ENCODE measurements at regions not wholly inside any gene's neighbourhood (a gene's known extent, or its start where the extent isn't known, plus 50 kb on each side); places are given as distances from the start of the nearest gene placed in this dataset.

- WGBS, 2 donors (ENCODE audit: low coverage in 1 of 2), result 78 to 90% methylated on average over 2 to 4 of the region's 4 CpGs
- Histone ChIP-seq H3K27me3 (no peaks in the 10 kb centered on the region), H3K4me1 (peaks cover 0 to 4% (median 0%) of the 10 kb centered on the region in 4 donors), H3K9me3 (no peaks in the 10 kb centered on the region), H3K36me3 (no peaks in the 10 kb centered on the region), H3K4me3 (no peak overlapping the region), H3K27ac (no peak overlapping the region)
- intact Hi-C loops (cut with DNase I; ENCODE audit: low total_unique reads) (no loop called here), in situ Hi-C loops (cut with MboI; ENCODE audit: low pct_ligation_motif_present in 1 of 4, low pct_unique_long_range_greater_than_20kb in 1 of 4, low sequenced_read_pairs in 3 of 4) (no loop called here)
- no peak for TF ChIP-seq CTCF (IDR thresholded peaks at IDR 0.05)
- no peak for TF ChIP-seq POLR2A (IDR thresholded peaks at IDR 0.05)
- no peak for TF ChIP-seq EP300 (IDR thresholded peaks at IDR 0.05; ENCODE audit: low read depth)
- TF ChIP-seq POLR2AphosphoS5 (IDR thresholded peaks at IDR 0.05), result no peak
- DNase-seq, result no peak
These were observed 251.5 kb downstream of the WDR11 start for GRCh38 chr10:121102706-121103105.

GRCh38 chr10:121104476-121105111 lies 253.4 kb downstream of the WDR11 start:
- in situ Hi-C loops (cut with MboI; ENCODE audit: low pct_ligation_motif_present in 1 of 4, low pct_unique_long_range_greater_than_20kb in 1 of 4, low sequenced_read_pairs in 3 of 4), result no loop called here
- 77% methylated on average over 1 of the region's 1 CpG; no CpG with 5 or more reads in 1 of the 2 donors for WGBS, 2 donors (ENCODE audit: low coverage in 1 of 2)
- TF ChIP-seq POLR2A (IDR thresholded peaks at IDR 0.05) (no peak), CTCF (IDR thresholded peaks at IDR 0.05) (no peak), EP300 (IDR thresholded peaks at IDR 0.05; ENCODE audit: low read depth) (no peak), POLR2AphosphoS5 (IDR thresholded peaks at IDR 0.05) (no peak)
- no peaks in the 10 kb centered on the region for H3K9me3 ChIP-seq
- H3K27me3 ChIP-seq, result no peaks in the 10 kb centered on the region
- H3K4me3 ChIP-seq, result no peak overlapping the region
- H3K36me3 ChIP-seq, result no peaks in the 10 kb centered on the region
- H3K27ac ChIP-seq, result peak overlapping the region in 3 of 4 donors; percentile 5 to 40 (median 27)
- intact Hi-C loops (cut with DNase I; ENCODE audit: low total_unique reads), result no loop called here
- H3K4me1 ChIP-seq, result peaks cover 0 to 4% (median 0%) of the 10 kb centered on the region in 4 donors
- peak; percentile 59 for DNase-seq

- intact Hi-C loops (cut with DNase I; ENCODE audit: low total_unique reads) (no loop called here), in situ Hi-C loops (cut with MboI; ENCODE audit: low pct_ligation_motif_present in 1 of 4, low pct_unique_long_range_greater_than_20kb in 1 of 4, low sequenced_read_pairs in 3 of 4) (no loop called here)
- TF ChIP-seq POLR2A (IDR thresholded peaks at IDR 0.05), result no peak
- no peak for TF ChIP-seq POLR2AphosphoS5 (IDR thresholded peaks at IDR 0.05)
- no peak for TF ChIP-seq EP300 (IDR thresholded peaks at IDR 0.05; ENCODE audit: low read depth)
- no peak for TF ChIP-seq CTCF (IDR thresholded peaks at IDR 0.05)
- H3K27me3 ChIP-seq, result no peaks in the 10 kb centered on the region
- H3K36me3 ChIP-seq, result no peaks in the 10 kb centered on the region
- peaks cover 0 to 4% (median 0%) of the 10 kb centered on the region in 4 donors for H3K4me1 ChIP-seq
- DNase-seq, result no peak
- H3K9me3 ChIP-seq, result no peaks in the 10 kb centered on the region
- WGBS, 2 donors (ENCODE audit: low coverage in 1 of 2), result 53 to 59% methylated on average over 4 of the region's 4 CpGs
- H3K27ac ChIP-seq, result no peak overlapping the region
- H3K4me3 ChIP-seq, result no peak overlapping the region
These were observed 255.4 kb downstream of the WDR11 start for GRCh38 chr10:121106611-121107010.

GRCh38 chr10:121108051-121108450 lies 256.9 kb downstream of the WDR11 start:
- intact Hi-C loops (cut with DNase I; ENCODE audit: low total_unique reads) (no loop called here), in situ Hi-C loops (cut with MboI; ENCODE audit: low pct_ligation_motif_present in 1 of 4, low pct_unique_long_range_greater_than_20kb in 1 of 4, low sequenced_read_pairs in 3 of 4) (no loop called here)
- H3K4me1 ChIP-seq, result peaks cover 0 to 4% (median 0%) of the 10 kb centered on the region in 4 donors
- no peaks in the 10 kb centered on the region for H3K36me3 ChIP-seq
- DNase-seq, result no peak
- whole genome bisulfite sequencing, 2 donors (ENCODE audit: low coverage in 1 of 2), result 80 to 93% methylated on average over 1 to 3 of the region's 3 CpGs
- H3K4me3 ChIP-seq, result no peak overlapping the region
- H3K27me3 ChIP-seq, result no peaks in the 10 kb centered on the region
- H3K9me3 ChIP-seq, result no peaks in the 10 kb centered on the region
- no peak overlapping the region for H3K27ac ChIP-seq
- no peak for TF ChIP-seq POLR2A (IDR thresholded peaks at IDR 0.05)
- no peak for TF ChIP-seq EP300 (IDR thresholded peaks at IDR 0.05; ENCODE audit: low read depth)
- TF ChIP-seq CTCF (IDR thresholded peaks at IDR 0.05), result no peak
- TF ChIP-seq POLR2AphosphoS5 (IDR thresholded peaks at IDR 0.05), result no peak
